Keratinocyte (primary cell): ENCODE measurements at regions not wholly inside any gene's neighbourhood (a gene's known extent, or its start where the extent isn't known, plus 50 kb on each side); places are given as distances from the start of the nearest gene placed in this dataset.

Experiments used
- EZH2 ChIP-seq: IDR thresholded peaks from one replicate; pipeline ENCODE4 v1.6.1; 2012; ENCODE audit warnings: inconsistent platforms, mild to moderate bottlenecking, low read length, moderate library complexity
- TF ChIP-seq, protein P1 (sequence below), 3 experiments: IDR thresholded peaks in 1 of 3; conservative IDR thresholded peaks in 1 of 3; optimal IDR thresholded peaks in 1 of 3; 2 replicates in 2 of 3; 3 replicates in 1 of 3; pipeline versions ENCODE3 to v1.5.1; 2011; ENCODE audit warnings: low read length in 3 of 3, mild to moderate bottlenecking in 3 of 3, moderate library complexity in 2 of 3, control low read depth in 1 of 3, inconsistent platforms in 1 of 3; ENCODE audit not compliant: insufficient read depth in 2 of 3; ENCODE audit errors: extremely low read depth in 1 of 3

DNA sequence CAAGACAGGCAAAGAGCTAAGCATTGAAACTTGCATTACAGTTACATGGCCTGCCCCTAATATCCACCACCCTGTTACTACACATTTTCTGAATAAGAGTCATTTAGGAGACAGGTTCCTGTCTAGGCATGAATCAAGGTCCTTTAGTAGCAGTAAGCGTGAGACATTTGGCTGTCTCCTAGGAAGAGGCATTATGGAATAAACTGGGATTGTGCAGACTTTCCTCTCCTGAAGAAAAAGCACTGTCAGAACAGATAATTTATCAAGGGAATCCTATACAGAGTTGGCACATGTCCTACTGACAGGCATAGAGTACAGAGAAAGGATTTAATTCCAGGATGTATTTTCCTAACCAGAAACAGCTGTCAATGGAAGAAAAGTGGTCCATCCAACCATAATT lies 111.9 kb downstream of the INHBA start:
- TF ChIP-seq, protein P1, sequence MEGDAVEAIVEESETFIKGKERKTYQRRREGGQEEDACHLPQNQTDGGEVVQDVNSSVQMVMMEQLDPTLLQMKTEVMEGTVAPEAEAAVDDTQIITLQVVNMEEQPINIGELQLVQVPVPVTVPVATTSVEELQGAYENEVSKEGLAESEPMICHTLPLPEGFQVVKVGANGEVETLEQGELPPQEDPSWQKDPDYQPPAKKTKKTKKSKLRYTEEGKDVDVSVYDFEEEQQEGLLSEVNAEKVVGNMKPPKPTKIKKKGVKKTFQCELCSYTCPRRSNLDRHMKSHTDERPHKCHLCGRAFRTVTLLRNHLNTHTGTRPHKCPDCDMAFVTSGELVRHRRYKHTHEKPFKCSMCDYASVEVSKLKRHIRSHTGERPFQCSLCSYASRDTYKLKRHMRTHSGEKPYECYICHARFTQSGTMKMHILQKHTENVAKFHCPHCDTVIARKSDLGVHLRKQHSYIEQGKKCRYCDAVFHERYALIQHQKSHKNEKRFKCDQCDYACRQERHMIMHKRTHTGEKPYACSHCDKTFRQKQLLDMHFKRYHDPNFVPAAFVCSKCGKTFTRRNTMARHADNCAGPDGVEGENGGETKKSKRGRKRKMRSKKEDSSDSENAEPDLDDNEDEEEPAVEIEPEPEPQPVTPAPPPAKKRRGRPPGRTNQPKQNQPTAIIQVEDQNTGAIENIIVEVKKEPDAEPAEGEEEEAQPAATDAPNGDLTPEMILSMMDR (optimal IDR thresholded peaks at IDR 0.05 in 1 of 3, IDR thresholded peaks at IDR 0.05 in 1 of 3, conservative IDR thresholded peaks at IDR 0.05 in 1 of 3; ENCODE audit: extremely low read depth in 1 of 3, insufficient read depth in 2 of 3, low read length in 3 of 3): no peak
- TF ChIP-seq EZH2: no peak
